A673 (cell line): ENCODE measurements at regions not wholly inside any gene's neighbourhood (a gene's known extent, or its start where the extent isn't known, plus 50 kb on each side); places are given as distances from the start of the nearest gene placed in this dataset.

Source experiments
- BruUV-seq: library from RNA; stranded (reverse); fragments of 400-500 nt; replicated peaks from 2 replicates; lab custom pipeline; 2021; lab: Mats Ljungman, UMichigan
- CTCF ChIA-PET: fragments of 300-600 bp; sonication (Branson Sonifier 250); formaldehyde crosslinking; loops from one replicate; lab custom pipeline; 2022; ENCODE audit warnings: antibody characterized with exemption; lab: Charles Lee
- POLR2A ChIA-PET: fragments of 300-600 bp; sonication (Branson Sonifier 250); formaldehyde crosslinking; loops from one replicate; lab custom pipeline; 2022; ENCODE audit warnings: antibody characterized with exemption; ENCODE audit not compliant: low non-redundant PET; lab: Charles Lee
- DNase-seq: peaks from one replicate; pipeline ENCODE4 v3.0.0-alpha.2; 2015; ENCODE audit warnings: low spot score
- H3K27ac ChIP-seq: fragments of 200-600 bp; sonication (generic); 2 replicates; pipeline ENCODE4 v1.5.1; 2016; ENCODE audit warnings: mixed run types, low read depth, mild to moderate bottlenecking, mixed read lengths, antibody characterized with exemption, low read length; ENCODE audit not compliant: poor library complexity, severe bottlenecking
- H3K27me3 ChIP-seq: fragments of 200-600 bp; sonication (generic); replicated peaks from 2 replicates; pipeline ENCODE4 v1.6.1; 2017; ENCODE audit warnings: mixed run types, low read depth, mild to moderate bottlenecking, mixed read lengths, antibody characterized with exemption, low read length; ENCODE audit not compliant: insufficient read depth, poor library complexity
- H3K36me3 ChIP-seq: fragments of 200-600 bp; sonication (generic); 2 replicates; pipeline ENCODE4 v1.6.1; 2016; ENCODE audit warnings: mixed run types, mild to moderate bottlenecking, mixed read lengths, antibody characterized with exemption, low read length; ENCODE audit not compliant: insufficient read depth, poor library complexity, severe bottlenecking
- H3K4me1 ChIP-seq: fragments of 200-600 bp; sonication (generic); 2 replicates; pipeline ENCODE4 v1.6.1; 2017; ENCODE audit warnings: mixed run types, mild to moderate bottlenecking, mixed read lengths, antibody characterized with exemption, low read length; ENCODE audit not compliant: insufficient read depth, poor library complexity, severe bottlenecking
- H3K4me3 ChIP-seq: fragments of 200-600 bp; sonication (generic); 2 replicates; pipeline ENCODE4 v1.5.1; 2016; ENCODE audit warnings: low read depth, mixed run types, mild to moderate bottlenecking, mixed read lengths, low read length; ENCODE audit not compliant: poor library complexity, severe bottlenecking
- H3K9me3 ChIP-seq: fragments of 200-600 bp; sonication (generic); 2 replicates; pipeline ENCODE4 v1.6.1; 2016; ENCODE audit warnings: mixed run types, low read depth, mild to moderate bottlenecking, mixed read lengths, antibody characterized with exemption, low read length; ENCODE audit not compliant: poor library complexity, severe bottlenecking
- EZH2 ChIP-seq: fragments of 200-600 bp; sonication (generic); IDR thresholded peaks from 2 replicates; pipeline ENCODE4 v1.6.1; 2017; ENCODE audit warnings: borderline replicate concordance, low read depth, mild to moderate bottlenecking, mixed read lengths, antibody characterized with exemption, low read length; ENCODE audit not compliant: poor library complexity, severe bottlenecking
- intact Hi-C: fragments of 100-400 bp; cut with micrococcal nuclease; formaldehyde crosslinking; loops from one replicate; pipeline ENCODE4 v1.10.0; 2022; ENCODE audit not compliant: unreplicated experiment
- TF ChIP-seq, protein P1 (sequence below): fragments of 300-800, 200-600 bp; sonication (generic); conservative IDR thresholded peaks from 2 replicates; pipeline ENCODE4 v1.5.1; 2017; ENCODE audit warnings: low read depth, mild to moderate bottlenecking, antibody characterized with exemption, low read length, moderate library complexity, mixed read lengths

- Histone ChIP-seq H3K9me3 (peaks cover 25% of the 10 kb centered on the region), H3K4me3 (no peak overlapping the region), H3K4me1 (no peaks in the 10 kb centered on the region), H3K27me3 (no peaks in the 10 kb centered on the region), H3K36me3 (no peaks in the 10 kb centered on the region), H3K27ac (no peak overlapping the region)
- CTCF ChIA-PET: no interaction called here
- POLR2A ChIA-PET: no interaction called here
- intact Hi-C loops: no loop called here
- no TSS peak for BruUV-seq
- TF ChIP-seq EZH2: no peak
- TF ChIP-seq, protein P1, sequence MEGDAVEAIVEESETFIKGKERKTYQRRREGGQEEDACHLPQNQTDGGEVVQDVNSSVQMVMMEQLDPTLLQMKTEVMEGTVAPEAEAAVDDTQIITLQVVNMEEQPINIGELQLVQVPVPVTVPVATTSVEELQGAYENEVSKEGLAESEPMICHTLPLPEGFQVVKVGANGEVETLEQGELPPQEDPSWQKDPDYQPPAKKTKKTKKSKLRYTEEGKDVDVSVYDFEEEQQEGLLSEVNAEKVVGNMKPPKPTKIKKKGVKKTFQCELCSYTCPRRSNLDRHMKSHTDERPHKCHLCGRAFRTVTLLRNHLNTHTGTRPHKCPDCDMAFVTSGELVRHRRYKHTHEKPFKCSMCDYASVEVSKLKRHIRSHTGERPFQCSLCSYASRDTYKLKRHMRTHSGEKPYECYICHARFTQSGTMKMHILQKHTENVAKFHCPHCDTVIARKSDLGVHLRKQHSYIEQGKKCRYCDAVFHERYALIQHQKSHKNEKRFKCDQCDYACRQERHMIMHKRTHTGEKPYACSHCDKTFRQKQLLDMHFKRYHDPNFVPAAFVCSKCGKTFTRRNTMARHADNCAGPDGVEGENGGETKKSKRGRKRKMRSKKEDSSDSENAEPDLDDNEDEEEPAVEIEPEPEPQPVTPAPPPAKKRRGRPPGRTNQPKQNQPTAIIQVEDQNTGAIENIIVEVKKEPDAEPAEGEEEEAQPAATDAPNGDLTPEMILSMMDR: no peak
- DNase-seq: no peak
Measured at GRCh38 chr5:4116834-4117233, 521.2 kb downstream of the IRX1 start.

- Histone ChIP-seq H3K27ac (no peak overlapping the region), H3K27me3 (no peaks in the 10 kb centered on the region), H3K4me3 (no peak overlapping the region), H3K36me3 (no peaks in the 10 kb centered on the region), H3K9me3 (peaks cover 33% of the 10 kb centered on the region), H3K4me1 (no peaks in the 10 kb centered on the region)
- DNase-seq: no peak
- BruUV-seq: no TSS peak
- intact Hi-C loops: no loop called here
- ChIA-PET CTCF (no interaction called here), POLR2A (no interaction called here)
- TF ChIP-seq, protein P1: no peak
- TF ChIP-seq EZH2: no peak
Measured at GRCh38 chr5:4124221-4124970, 528.8 kb downstream of the IRX1 start.

DNA sequence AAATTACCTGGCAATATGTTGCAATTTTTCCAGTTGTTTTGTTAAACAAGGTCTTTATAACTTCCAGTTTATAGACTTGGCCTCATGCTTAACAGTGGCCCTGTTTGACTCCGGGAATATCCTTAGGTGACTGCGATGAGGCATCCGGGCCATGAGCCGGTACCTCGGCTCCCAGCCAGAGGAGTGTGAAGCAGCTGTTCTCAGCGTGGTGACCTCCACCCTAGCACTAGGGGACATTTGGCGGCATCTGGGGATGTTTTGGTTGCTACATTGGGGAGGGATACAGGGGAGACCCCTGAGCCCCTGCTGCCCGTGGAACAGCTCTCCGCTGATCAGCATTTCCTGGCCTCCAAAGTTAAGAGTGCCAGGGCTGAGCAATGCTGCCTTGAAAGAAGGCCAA, 533.4 kb downstream of the IRX1 start:
- no peak overlapping the region for H3K27ac ChIP-seq
- intact Hi-C loops: no loop called here
- H3K9me3 ChIP-seq: peaks cover 16% of the 10 kb centered on the region
- no peaks in the 10 kb centered on the region for H3K4me1 ChIP-seq
- ChIA-PET CTCF (no interaction called here), POLR2A (no interaction called here)
- TF ChIP-seq, protein P1: no peak
- TF ChIP-seq EZH2: no peak
- H3K4me3 ChIP-seq: no peak overlapping the region
- no peak for DNase-seq
- no peaks in the 10 kb centered on the region for H3K27me3 ChIP-seq
- BruUV-seq: no TSS peak
- no peaks in the 10 kb centered on the region for H3K36me3 ChIP-seq
